Gastrocnemius medialis (tissue), 4 donors: ENCODE measurements at regions not wholly inside any gene's neighbourhood (a gene's known extent, or its start where the extent isn't known, plus 50 kb on each side); places are given as distances from the start of the nearest gene placed in this dataset.

Experiments used
- CTCF ChIP-seq, 5 experiments: fragments of 450-650 bp in 3 of 5; fragments of 200-600 bp in 2 of 5; sonication (generic) in 2 of 5; IDR thresholded peaks in 4 of 5; conservative IDR thresholded peaks in 1 of 5; 1 replicate in 4 of 5; 2 replicates in 1 of 5; pipeline ENCODE4 v1.5.1; 2016 to 2019; ENCODE audit warnings: antibody characterized with exemption in 5 of 5, mild to moderate bottlenecking in 3 of 5, moderate library complexity in 3 of 5
- POLR2A ChIP-seq, 2 donors: fragments of 450-650 bp; IDR thresholded peaks; one replicate each; pipeline ENCODE4 v1.6.1; 2017; ENCODE audit warnings: antibody characterized with exemption in 2 of 2, mild to moderate bottlenecking in 2 of 2, moderate library complexity in 2 of 2

GRCh38 chr16:86376837-86377236, 133.5 kb upstream of the FOXF1 start:
- TF ChIP-seq CTCF (IDR thresholded peaks at IDR 0.05 in 4 of 5, conservative IDR thresholded peaks at IDR 0.05 in 1 of 5) (no peak), POLR2A (IDR thresholded peaks at IDR 0.05) (no peak)
